HL-60 (cell line): ENCODE measurements at regions not wholly inside any gene's neighbourhood (a gene's known extent, or its start where the extent isn't known, plus 50 kb on each side); places are given as distances from the start of the nearest gene placed in this dataset.

Experiments
- DNase-seq, 2 experiments: peaks; one replicate each; pipeline ENCODE4 v3.0.0-alpha.2; 2010 to 2020; ENCODE audit warnings: low read depth in 1 of 2, low spot score in 1 of 2
- H3K27ac ChIP-seq: fragments of 250-450 bp; sonication (Bioruptor Pico); replicated peaks from 2 replicates; pipeline ENCODE4 v1.5.1; 2020; ENCODE audit warnings: mild to moderate bottlenecking, moderate library complexity
- H3K27me3 ChIP-seq: fragments of 250-450 bp; sonication (Bioruptor Pico); 2 replicates; pipeline ENCODE4 v1.5.1; 2021; ENCODE audit warnings: mild to moderate bottlenecking, moderate library complexity; ENCODE audit not compliant: insufficient read depth, poor library complexity, severe bottlenecking
- H3K4me3 ChIP-seq: replicated peaks from 2 replicates; pipeline ENCODE4 v1.5.1; 2011; ENCODE audit warnings: mild to moderate bottlenecking, control low read depth, low read length; ENCODE audit not compliant: insufficient read depth
- GABPA ChIP-seq: IDR thresholded peaks from 2 replicates; pipeline ENCODE4 v1.6.1; 2012; ENCODE audit warnings: low read depth
- POLR2AphosphoS5 ChIP-seq: IDR thresholded peaks from 2 replicates; pipeline ENCODE4 v1.6.1; 2012; ENCODE audit warnings: low read depth
- SPI1 ChIP-seq: IDR thresholded peaks from 2 replicates; pipeline ENCODE4 v1.6.1; 2012; ENCODE audit warnings: low read depth, mild to moderate bottlenecking, borderline replicate concordance
- TF ChIP-seq, protein P1 (sequence below): IDR thresholded peaks from 2 replicates; pipeline ENCODE4 v1.6.1; 2012; ENCODE audit warnings: low read depth; ENCODE audit not compliant: insufficient replicate concordance
- TF ChIP-seq, protein P2 (sequence below): IDR thresholded peaks from one replicate; pipeline ENCODE4 v1.5.1; 2011; ENCODE audit warnings: low read length, control low read depth, inconsistent platforms; ENCODE audit not compliant: insufficient read depth

DNA sequence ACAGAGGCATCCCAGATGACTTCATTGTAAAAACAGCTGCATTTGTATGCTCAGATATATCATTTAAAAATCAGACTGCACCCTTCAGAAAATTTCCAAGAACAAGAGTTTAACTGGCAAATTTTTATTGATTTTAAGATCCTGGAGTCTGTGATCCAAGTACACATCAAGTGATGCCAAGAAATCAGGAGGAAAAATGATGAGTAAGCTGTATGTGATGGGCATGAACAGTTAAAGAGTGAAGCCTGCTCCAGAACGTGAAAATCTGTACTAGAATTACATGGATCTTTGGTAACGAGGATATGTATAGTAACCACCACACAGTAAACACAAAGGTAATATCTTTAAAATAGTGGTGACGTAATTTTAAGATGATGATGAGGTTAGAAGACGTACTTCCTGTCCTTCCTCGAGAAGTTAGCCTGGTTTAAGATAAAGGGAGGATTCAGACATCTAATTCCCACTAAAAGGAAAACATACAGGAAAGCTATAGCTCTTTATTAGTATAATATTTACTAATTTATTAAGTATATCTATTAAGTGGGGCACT lies 1374.3 kb upstream of the DDX18 start:
- no peaks in the 10 kb centered on the region for H3K27me3 ChIP-seq
- DNase-seq: no peak
- no peak overlapping the region for H3K27ac ChIP-seq
- H3K4me3 ChIP-seq: no peak overlapping the region
- TF ChIP-seq SPI1 (no peak), GABPA (no peak), POLR2AphosphoS5 (no peak)
- TF ChIP-seq, protein P1, sequence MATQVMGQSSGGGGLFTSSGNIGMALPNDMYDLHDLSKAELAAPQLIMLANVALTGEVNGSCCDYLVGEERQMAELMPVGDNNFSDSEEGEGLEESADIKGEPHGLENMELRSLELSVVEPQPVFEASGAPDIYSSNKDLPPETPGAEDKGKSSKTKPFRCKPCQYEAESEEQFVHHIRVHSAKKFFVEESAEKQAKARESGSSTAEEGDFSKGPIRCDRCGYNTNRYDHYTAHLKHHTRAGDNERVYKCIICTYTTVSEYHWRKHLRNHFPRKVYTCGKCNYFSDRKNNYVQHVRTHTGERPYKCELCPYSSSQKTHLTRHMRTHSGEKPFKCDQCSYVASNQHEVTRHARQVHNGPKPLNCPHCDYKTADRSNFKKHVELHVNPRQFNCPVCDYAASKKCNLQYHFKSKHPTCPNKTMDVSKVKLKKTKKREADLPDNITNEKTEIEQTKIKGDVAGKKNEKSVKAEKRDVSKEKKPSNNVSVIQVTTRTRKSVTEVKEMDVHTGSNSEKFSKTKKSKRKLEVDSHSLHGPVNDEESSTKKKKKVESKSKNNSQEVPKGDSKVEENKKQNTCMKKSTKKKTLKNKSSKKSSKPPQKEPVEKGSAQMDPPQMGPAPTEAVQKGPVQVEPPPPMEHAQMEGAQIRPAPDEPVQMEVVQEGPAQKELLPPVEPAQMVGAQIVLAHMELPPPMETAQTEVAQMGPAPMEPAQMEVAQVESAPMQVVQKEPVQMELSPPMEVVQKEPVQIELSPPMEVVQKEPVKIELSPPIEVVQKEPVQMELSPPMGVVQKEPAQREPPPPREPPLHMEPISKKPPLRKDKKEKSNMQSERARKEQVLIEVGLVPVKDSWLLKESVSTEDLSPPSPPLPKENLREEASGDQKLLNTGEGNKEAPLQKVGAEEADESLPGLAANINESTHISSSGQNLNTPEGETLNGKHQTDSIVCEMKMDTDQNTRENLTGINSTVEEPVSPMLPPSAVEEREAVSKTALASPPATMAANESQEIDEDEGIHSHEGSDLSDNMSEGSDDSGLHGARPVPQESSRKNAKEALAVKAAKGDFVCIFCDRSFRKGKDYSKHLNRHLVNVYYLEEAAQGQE: no peak
- TF ChIP-seq, protein P2, sequence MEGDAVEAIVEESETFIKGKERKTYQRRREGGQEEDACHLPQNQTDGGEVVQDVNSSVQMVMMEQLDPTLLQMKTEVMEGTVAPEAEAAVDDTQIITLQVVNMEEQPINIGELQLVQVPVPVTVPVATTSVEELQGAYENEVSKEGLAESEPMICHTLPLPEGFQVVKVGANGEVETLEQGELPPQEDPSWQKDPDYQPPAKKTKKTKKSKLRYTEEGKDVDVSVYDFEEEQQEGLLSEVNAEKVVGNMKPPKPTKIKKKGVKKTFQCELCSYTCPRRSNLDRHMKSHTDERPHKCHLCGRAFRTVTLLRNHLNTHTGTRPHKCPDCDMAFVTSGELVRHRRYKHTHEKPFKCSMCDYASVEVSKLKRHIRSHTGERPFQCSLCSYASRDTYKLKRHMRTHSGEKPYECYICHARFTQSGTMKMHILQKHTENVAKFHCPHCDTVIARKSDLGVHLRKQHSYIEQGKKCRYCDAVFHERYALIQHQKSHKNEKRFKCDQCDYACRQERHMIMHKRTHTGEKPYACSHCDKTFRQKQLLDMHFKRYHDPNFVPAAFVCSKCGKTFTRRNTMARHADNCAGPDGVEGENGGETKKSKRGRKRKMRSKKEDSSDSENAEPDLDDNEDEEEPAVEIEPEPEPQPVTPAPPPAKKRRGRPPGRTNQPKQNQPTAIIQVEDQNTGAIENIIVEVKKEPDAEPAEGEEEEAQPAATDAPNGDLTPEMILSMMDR: no peak

DNA sequence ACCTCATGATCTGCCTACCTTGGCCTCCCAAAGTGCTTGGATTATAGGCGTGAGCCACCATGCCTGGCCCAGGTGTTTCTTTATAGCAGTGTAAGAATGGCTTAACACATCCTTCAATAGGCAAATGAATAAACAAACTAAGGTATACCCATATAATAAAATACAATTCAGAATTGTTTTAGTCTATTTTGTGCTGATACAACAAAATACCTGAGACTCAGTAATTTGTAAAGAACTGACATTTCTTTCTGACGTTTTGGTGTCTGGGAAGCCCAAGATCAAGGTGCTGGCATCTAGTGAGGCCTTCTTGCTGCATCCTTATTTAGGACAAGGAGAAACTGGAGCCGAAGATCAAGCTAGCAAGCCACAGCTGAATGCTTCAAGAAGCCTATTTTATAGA lies 1372.1 kb upstream of the DDX18 start:
- Histone ChIP-seq H3K4me3 (no peak overlapping the region), H3K27me3 (no peaks in the 10 kb centered on the region), H3K27ac (no peak overlapping the region)
- TF ChIP-seq GABPA (no peak), POLR2AphosphoS5 (no peak), SPI1 (no peak)
- DNase-seq: no peak

DNA sequence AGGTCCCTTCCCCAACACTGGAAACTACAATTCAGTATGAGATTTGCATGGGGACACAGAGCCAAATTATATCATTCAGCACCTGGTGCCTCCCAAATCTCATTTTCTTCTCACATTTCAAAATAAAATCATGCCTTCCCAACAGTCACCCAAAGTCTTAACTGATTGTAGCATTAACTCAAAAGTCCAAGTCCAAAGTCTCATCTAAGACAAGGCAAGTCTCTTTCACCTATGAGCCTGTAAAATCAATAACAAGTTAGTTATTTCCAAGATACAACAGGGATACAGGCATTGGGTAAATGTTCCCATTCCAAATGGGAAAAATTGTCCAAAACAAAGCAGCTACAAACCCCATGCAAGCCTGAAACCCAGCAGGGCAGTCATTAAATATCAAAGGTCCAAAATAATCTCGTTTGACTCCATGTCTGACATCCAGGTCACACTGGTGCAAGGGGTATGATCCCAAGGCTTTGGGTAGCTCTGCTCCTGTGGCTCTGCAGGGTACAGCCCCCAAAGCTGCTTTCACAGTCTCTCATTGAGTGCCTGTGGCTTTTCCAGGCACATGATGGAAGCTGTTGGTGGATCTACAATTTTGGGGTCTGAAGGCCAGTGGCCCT lies 1370.1 kb upstream of the DDX18 start:
- Histone ChIP-seq H3K27me3 (no peaks in the 10 kb centered on the region), H3K4me3 (no peak overlapping the region), H3K27ac (no peak overlapping the region)
- no peak for DNase-seq
- TF ChIP-seq POLR2AphosphoS5: no peak
- TF ChIP-seq, protein P1: no peak
- no peak for TF ChIP-seq SPI1
- no peak for TF ChIP-seq GABPA

DNA sequence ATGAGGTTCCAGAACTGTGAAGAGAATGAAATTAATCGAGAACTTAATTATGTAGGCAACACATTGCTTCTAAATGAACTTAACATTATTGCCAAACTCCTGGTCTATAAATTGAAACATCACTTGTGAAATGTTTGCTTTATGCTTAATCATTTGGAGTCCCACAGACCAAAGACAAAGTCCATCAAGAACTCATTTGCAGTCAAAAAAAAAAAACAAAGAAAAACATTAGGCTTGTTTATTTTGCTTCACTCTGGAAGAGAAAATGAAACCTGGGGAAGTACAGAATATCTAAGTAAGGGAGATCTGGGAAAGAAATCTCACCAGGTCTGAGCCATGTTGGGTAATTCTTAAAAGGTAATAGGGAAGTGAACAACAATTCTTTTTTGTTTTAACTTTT lies 1363.5 kb upstream of the DDX18 start:
- H3K27me3 ChIP-seq: no peaks in the 10 kb centered on the region
- TF ChIP-seq, protein P2: no peak
- TF ChIP-seq GABPA (no peak), POLR2AphosphoS5 (no peak), SPI1 (no peak)
- TF ChIP-seq, protein P1: no peak
- no peak overlapping the region for H3K4me3 ChIP-seq
- no peak for DNase-seq
- no peak overlapping the region for H3K27ac ChIP-seq
